Fibroblast of skin of left quadriceps (primary cell): ENCODE measurements at regions not wholly inside any gene's neighbourhood (a gene's known extent, or its start where the extent isn't known, plus 50 kb on each side); places are given as distances from the start of the nearest gene placed in this dataset.

Source experiments
- DNase-seq, 2 experiments: peaks; one replicate each; pipeline ENCODE4 v3.0.0-alpha.2; 2013; ENCODE audit warnings: low read depth in 2 of 2

GRCh38 chr11:109267293-109268095 is 154.5 kb upstream of the C11orf87 start:
- DNase-seq: no peak

DNA sequence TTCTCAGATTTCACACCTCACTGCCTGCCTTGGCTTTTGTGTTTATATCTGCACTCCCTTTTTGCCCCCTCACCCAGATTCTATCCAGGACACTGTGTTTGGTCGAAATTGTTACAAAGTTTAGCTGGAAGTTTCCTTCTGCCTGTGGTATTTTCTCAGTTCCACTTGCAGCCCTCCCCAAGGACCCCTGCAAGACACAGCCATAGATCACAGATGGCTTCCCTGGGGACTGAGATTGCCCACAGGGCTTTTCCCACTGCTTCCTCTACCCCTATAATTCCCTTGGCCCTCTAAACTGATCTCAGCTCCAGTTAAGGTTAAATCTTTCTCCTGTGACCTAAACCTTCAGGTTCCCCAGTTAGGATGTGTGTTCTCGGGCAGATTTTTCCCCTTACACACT is 146.1 kb upstream of the C11orf87 start:
- no peak for DNase-seq

GRCh38 chr11:109285465-109285864 is 136.5 kb upstream of the C11orf87 start:
- no peak for DNase-seq

DNA sequence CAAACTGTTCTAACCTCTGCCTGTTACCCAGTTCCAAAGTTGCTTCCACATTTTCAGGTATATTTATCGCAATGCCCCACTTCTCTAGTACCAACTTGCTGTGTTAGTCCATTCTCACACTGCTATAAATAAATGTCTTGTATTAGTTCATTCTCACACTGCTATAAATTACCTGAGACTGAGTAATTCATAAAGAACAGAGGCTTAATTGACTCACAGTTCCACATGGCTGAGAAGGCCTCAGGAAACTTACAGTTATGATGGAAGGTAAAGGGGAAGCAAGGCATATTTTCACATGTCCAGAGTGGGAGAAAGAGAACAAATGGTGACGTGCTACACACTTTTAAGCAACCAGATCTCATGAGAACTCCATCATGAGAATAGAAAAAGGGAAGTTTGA is 130.4 kb upstream of the C11orf87 start:
- no peak for DNase-seq

DNA sequence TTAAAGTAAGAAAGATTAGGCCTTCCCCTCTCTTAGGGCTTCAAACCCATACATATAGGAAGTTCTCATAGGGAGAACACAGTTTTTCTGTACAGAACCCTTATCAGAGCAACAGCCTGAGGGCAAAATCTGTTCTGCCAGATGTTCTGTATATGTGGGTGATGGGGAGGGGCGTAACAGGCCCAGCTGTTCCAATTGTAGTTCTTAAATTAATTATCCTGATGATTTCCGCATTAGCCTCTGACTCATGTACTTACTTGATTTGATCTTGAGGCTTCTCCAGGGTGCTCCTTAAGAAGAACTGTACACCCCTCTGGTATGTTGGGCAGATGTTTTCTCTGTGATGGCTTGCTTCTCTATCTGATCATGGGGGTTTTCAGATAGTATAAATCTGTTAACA is 123.1 kb upstream of the C11orf87 start:
- peak; percentile 53 for DNase-seq

GRCh38 chr11:109300211-109300610 is 121.8 kb upstream of the C11orf87 start:
- no peak for DNase-seq

DNA sequence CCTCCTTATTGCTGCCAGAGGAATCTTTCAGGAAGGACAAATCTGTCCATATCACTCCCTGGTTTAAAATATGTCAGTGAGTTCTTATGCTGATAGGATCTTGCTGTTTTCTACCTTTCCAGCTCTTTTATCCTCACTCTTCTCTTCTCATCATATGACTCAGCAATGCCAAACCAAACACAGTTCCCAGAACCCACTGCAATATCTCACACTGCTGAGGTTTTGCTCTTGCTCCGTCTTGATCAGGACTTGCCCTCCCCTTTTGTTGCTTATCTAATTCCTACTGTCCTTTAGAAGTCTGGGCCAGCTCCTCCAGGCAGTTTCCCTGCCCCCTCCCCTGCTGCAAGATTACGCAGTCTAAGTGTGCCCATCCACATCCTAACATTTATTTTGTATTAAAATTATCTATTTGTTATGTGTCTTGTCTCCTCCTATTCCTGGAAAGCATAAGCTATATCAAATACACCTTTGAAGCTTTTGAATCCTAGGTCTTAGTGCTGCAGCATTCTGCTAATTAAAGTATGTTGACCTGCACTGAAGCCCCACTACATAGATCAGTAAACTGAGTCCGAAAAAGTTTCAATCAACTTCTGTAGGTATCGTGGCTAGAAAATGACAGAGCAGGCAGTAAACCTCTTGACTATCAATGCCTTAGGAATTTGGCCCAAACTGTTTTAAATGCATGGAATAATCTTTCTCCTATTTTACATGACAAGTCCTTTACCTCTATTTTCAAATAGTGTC is 119.2 kb upstream of the C11orf87 start:
- DNase-seq: no peak

GRCh38 chr11:109303342-109303741 is 118.6 kb upstream of the C11orf87 start:
- no peak for DNase-seq

GRCh38 chr11:109304159-109304558 is 117.8 kb upstream of the C11orf87 start:
- peak; percentile 62 to 63 for DNase-seq

GRCh38 chr11:109305009-109305408 is 117.0 kb upstream of the C11orf87 start:
- no peak for DNase-seq

DNA sequence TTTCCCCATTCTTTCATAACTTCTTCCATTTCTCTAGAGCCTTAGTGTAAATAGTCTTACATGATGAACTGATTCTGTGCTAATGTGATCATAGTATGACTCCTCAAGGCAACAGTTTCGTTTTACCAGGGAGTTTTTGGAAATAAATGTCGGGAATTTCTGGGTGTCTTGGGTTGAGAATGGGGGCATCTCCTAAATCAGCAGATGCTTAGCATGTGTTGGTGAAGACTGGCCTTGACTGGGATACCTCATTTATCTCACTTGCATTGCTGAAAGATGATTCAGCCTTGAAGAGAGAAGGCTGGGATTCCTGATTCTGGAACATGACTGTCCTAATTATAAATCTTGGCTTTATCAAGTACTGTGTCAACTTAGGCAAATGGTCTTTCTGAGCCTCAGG is 115.7 kb upstream of the C11orf87 start:
- DNase-seq: peak; percentile 62 to 68

DNA sequence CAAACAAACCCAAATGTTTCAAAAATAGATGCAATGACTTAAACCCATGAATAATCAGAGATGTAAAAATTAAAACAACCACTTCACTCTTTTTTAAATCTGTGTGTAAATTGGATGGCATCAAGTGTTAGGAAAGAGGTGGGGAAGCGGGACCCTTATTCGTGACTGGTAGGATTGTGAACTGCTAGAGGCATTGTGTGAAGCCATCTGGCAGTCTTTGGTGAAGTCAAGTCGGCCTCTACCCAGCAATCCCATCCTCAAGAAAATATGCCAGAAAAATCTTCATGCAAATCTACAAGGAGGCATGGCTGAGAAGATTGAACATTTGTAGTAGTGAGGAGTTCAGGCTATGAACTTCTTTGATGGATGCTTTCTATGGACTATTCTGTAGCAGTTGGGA is 114.6 kb upstream of the C11orf87 start:
- DNase-seq: no peak

DNA sequence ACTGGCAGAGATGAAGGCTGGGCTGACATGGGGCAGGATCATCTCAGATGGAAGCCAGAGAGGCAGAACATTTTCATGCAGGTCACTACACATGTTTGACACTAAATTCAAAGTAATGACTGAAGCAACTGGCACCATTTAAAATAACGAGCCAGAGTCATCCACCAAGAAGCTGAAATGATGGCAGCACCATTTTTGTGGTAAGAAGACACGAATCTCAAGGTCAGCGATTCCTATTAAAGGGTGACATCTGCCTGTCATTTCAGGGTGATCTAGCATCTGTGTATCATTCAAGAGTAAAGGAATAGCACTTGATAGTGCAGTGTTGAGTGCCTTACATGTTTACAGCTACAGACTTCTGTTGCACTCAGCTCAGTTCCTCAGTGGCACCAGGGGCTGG is 113.4 kb upstream of the C11orf87 start:
- DNase-seq: no peak

DNA sequence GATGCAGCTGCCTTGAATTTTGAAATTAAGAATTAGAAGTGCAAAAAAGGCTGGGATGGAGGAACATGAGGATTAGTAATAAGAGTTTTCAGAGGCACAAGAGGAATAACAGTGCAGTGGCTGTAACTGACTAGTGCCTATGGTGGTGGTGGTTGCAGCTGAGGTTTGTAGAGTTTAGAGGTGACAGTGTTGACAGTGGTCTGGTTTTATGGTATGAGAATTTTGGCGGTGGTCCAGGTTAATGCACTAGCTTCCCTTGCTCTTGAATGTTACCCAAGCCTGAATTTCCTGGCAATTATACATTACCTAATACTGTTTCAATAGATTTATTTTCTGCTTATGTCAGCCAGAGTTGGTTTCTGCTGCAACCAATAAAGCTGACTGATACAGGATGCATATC is 112.8 kb upstream of the C11orf87 start:
- DNase-seq: peak; percentile 91 to 92

GRCh38 chr11:109317726-109318125 is 104.3 kb upstream of the C11orf87 start:
- DNase-seq: no peak

DNA sequence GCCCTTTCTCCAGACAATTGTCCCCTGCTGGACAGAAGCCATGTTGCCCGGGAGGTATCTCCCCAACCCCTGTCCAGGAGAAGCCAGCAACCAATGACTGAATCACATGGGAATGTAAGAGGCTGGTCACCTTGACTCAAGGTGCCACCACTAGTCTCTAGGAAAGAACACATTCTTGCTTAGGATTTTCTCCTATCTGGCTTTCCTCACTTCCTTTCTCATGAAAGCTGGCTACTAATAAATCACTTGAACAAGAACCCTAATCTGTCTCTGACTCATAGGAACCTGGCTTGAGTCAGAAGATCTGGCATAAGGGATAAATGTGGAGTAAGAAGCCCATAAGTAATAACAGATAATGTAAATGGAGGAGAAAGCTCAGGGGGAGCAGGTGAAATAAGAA is 101.4 kb upstream of the C11orf87 start:
- DNase-seq: peak; percentile 45 to 50

- no peak for DNase-seq
Observed at GRCh38 chr11:109326781-109327180, 95.2 kb upstream of the C11orf87 start.

DNA sequence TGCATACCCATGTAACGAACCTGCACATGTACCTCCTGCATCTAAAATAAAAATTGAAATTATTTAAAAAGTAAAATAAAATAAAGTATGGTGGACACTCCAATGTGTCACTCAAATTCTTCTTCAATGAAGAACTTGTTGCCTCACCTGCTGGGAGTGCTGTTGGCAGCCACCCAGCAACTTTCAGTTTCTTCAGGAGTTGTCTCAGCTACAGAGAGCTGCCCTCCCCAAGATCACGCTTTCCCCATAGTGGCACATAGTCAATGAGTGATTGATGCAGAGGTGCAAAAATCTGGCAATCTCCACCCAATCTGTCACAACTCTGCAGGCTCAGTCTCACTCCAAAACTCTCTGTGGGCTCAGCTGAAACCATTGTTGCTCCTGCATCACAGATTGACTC is 92.3 kb upstream of the C11orf87 start:
- DNase-seq: no peak

GRCh38 chr11:109338131-109338530 is 83.9 kb upstream of the C11orf87 start:
- DNase-seq: no peak

DNA sequence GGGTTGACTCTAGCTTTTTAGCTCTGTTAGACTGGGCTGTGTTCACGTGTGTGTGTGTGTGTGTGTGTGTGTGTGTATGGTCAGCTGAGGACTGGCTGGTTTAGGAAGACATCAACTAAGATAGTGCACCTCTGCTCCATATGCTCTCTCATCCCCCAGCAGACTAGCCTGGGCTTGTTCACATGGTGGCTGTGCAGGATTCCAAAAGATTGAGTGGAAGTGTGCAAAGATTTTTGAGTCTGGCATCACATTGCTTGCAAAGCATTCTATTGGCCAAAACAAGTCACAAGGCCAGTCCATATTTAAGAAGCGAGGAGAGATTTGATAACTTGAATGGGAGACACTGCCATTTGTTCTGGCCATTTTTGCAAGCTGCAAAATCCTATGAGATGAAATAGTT is 79.7 kb upstream of the C11orf87 start:
- DNase-seq: no peak

- no peak for DNase-seq
Observed at GRCh38 chr11:109343242-109343641, 78.7 kb upstream of the C11orf87 start.

DNA sequence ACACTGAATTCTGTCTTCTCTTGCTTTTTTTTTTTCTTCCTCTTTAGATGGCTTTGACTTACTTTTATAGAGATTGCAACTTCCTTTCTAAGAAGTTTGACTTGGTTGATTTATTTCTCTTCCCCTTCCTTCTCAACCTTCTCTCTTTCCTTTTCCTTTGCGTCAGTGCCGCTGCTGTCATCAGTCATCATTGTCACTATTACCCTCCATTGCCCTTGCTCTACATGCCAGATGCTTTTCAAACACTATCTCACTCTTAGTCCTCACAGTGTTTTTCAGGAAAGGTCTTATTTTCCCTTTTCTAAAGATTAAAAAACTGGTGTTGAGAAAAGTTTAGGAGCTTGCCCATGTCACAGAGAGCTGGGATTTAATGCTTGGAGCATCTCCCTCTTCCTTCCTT is 74.7 kb upstream of the C11orf87 start:
- DNase-seq: no peak
